ENCODE measurements at regions not wholly inside any gene's neighbourhood (a gene's known extent, or its start where the extent isn't known, plus 50 kb on each side); places are given as distances from the start of the nearest gene placed in this dataset.
"Not testable (repeated sequence)": the region's sequence is repeated elsewhere in the genome, so short reads cannot be mapped to it uniquely, and the experiment has no call there.

DNA sequence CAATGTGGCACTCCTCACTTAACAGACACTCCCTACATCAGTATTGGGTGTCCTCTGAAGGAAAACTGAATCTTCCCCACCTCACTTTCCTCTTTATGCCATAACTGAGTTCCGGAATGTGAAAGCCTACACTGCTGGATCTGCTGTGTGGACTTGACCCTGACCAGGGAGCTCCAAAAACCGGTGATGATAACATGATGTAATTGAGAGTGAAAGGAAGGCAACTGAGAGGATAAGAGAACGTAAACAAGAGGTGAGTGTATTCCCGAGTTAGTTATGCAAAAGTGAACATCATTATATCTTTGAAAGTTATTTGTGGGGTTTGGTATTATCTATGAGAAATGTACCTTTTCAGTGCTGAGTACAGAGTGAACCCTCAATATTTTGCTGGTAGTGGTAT is 1794.8 kb downstream of the MRPL39 start:
- no peak for DNase-seq (ENCODE audit: low spot score)

DNA sequence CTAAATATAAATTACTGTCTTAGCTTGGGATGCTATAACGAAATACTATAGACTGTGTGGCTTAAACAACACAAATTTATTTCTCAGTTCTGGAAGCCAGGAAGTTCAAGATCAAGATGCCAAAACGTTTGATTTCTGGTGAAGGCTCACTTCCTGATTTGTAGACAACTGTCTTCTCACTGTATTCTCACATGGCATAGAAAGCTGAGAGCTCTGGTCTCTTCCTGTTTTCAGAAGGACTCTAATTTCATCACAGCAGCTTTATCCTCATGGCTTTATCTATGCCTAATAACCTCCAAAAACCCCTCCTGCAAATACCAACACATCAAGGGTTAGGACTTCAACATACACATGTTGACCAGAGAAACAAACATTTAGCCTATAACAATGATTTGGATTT is 1795.5 kb downstream of the MRPL39 start:
- DNase-seq (ENCODE audit: low spot score), result no peak

DNA sequence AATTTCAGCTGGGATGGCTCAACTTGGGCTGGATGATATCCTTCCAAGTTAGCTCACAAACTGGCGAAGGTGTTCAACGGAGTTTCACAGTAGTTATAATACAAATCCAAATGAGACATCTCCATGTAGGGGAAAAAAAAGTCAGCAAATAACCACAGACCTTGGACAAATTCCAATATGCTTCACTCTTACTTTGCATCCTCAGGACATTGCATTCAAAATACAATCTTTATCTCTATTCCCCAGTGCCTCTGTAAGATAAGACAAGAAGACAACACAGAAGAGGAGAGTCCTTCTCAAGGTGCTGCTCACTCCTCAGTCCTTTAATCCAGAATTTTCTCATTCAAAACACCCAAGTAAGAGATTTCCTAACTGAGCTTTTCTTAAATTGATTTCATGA is 1797.7 kb downstream of the MRPL39 start:
- DNase-seq (ENCODE audit: low spot score), result no peak

DNA sequence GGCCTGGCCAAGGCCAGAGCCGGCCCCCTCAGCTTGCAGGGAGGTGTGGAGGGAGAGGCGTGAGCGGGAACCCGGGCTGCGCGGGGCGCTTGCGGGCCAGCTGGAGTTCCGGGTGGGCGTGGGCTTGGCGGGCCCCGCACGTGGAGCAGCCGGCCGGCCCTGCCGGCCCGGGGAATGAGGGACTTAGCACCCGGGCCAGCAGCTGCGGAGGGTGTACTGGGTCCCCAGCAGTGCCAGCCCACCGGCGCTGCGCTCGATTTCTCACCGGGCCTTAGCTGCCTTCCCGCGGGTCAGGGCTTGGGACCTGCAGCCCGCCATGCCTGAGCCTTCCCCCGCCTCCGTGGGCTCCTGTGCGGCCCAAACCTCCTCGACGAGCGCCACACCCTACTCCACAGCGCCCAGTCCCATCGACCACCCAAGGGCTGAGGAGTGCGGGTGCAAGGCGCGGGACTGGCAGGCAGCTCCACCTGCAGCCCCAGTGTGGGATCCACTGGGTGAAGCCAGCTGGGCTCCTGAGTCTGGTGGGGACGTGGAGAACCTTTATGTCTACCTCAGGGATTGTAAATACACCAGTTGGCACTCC is 1800.2 kb downstream of the MRPL39 start:
- DNase-seq (ENCODE audit: low spot score), result not testable (repeated sequence)

DNA sequence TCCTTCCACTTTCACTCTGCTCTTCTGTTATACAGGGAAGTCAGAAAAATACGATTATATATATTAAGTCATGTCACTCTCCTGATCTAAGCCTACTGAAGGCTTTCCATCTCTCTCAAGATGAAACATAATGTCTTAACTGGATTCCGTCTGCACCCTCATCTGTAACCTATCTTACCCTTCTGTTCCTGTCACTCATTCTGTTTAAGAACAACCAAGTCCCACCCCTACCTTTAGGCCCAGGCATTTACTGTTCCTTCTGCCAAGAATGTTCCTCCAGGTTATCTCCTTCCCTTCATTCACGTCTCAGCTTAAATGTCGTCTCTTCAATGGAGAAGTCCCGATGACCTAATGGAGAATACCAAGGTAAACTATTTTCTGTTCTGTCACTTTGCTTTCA is 1802.4 kb downstream of the MRPL39 start:
- DNase-seq (ENCODE audit: low spot score), result no peak

DNA sequence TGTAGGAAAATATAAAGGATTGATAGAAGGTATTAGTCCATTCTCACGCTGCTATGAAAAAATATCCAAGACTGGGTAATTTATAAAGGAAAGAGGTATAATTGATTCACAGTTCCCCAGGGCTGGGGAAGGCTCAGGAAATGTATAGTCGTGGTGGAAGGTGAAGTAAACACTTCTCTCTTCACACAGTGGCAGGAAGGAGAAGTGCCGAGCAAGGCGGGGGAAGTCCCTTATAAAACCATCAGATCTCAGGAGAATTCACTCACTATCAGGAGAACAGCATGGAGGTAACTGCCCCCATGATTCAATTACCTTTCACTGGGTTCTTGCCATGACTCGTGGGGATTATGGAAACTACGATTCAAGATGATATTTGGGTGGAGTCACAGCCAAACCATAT is 1806.0 kb downstream of the MRPL39 start:
- DNase-seq (ENCODE audit: low spot score), result no peak

DNA sequence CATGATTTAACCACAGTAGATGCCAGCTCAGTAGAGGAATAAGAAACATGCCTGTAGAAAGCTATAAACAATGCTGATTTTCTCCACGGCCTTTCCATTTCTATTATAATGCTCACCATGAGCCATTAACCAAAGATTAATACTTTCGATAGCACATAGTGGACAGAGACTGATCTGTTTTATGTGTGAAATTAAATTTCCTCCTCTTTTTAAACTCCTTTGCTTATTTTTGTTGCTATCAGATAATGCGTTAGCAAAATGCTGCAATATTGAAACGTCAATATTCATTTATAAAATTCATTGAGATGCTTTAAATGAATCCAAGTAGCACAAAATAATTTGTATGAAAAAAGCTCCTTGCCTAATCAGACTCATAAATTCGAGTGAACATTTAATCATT is 1807.9 kb downstream of the MRPL39 start:
- DNase-seq (ENCODE audit: low spot score), result no peak

DNA sequence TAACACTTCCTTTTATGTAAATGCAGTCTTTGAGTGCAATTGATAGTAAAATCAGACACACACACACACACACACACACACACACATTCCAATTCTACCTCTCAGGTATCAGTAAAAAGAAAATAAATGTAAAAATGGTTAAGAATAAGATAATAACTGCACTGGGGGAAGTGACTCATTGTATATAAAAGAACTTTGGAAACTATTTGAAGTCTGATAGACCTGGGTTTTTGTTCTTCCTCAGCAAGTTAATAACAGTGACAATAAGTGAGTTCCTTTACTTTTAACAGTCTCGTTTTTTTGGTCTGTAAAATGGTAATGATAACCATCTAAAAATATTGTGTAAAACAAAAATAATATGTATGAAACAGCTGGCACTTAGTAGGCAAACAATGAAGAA is 1815.0 kb downstream of the MRPL39 start:
- no peak for DNase-seq (ENCODE audit: low spot score)

DNA sequence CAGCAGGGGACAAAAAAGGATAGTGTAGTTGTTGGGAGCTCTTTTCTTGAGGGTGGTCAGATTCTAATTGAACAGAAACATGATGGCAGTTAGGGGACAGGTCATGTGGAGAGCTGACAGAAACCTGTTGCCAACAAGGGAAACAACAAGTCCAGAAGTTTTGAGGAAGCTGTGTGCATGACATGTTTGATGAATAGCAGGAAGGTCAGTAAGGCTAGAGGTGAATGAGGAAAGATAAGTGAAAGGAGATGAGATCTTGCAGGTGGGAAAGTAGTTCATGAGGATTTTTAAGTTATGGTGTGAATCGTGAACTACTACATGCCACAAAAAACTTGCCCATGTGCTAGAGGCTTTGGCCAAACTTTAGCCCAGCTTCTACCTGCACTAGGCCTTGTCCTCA is 1817.4 kb downstream of the MRPL39 start:
- no peak for DNase-seq (ENCODE audit: low spot score)

DNA sequence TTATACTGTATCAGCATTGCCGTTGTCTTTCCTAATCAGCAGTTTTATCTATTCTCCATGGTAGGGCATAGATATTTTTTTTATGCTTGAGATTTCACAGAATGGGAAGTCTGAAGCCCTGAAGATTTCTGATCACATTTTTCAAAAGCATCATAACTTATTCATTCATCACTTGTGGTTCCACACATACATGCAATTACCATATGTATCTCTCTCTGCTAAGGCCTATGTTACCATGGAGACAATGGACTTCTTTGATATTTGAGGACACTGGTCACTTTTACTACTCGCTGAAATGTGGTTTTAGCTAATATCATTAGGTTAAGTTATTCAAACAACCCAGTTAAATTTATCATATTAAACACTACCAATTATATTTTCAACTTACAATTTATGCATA is 1827.0 kb downstream of the MRPL39 start:
- no peak for DNase-seq (ENCODE audit: low spot score)

DNA sequence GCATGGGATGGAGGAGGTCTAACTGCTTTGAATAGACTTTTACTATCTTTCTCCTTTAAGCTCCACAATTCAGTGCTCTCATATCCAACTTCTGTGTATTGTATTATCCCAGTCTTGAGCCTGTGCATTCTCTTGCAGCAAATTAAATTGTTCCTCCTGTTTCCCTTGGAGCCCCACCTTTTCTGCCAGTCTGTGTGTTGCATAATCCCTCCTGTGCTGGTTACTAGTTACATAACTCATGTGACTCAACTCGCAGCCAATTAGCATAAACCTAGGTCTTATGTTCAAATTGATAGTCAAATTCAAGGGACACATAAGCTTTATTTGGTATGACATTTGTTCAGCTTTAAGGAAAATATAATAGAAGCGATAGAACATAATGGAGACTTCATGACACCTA is 1863.5 kb downstream of the MRPL39 start:
- no peak for DNase-seq (ENCODE audit: low spot score)

DNA sequence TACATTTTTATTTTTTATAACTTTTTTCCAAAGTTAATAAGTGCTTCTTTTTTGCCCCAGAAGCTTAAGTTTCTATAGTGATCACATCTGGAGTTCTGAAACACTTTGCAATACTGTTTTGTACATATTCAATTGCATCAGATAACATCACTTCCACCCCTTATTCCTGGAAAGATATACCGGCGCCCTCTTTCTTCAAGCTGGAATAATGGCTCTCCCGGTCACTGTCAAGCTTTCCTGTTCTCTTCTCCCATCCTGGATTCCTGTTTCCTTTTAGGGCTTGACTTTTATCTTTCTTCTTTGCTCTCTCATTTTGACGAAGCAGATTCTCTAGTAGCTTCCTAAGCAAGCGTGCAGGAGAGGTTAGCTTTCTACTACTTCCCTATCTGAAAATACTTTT is 1866.8 kb downstream of the MRPL39 start:
- no peak for DNase-seq (ENCODE audit: low spot score)

DNA sequence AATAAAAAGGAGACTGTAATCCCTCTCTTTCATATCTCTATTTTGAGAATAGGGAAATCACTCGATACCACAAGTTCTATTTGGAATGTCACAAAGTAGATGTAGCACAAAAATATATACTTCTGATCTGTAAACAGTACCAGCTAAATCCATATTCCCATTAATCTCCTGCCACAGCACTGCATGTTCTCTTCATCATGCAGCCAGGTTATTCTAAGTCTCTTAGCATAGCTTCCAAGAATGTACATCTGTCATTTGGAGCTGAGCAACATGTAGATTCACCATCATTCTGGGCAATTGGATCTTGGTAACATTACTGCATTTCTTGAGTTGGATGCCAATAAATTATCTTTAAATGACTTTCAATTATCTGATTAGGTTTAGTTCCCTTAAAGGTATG is 1874.5 kb downstream of the MRPL39 start:
- no peak for DNase-seq (ENCODE audit: low spot score)

DNA sequence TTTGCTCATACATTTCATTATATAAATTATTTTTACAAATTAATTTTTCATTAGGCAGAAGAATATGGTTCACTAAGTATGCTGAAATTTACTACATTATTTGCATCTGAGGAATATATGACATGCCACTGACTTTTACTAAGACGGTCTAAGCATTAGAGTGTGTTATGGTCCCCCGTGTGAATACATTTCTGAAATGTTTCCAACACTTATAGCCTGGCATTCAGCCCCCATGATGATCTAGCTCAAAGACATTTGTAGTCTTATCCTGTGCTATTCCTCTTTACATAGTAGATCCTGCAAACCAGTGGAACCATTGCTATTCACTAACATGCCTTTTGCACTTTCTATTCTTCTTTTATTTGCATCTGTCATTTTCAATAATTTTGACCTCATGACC is 1878.0 kb downstream of the MRPL39 start:
- DNase-seq (ENCODE audit: low spot score), result no peak

DNA sequence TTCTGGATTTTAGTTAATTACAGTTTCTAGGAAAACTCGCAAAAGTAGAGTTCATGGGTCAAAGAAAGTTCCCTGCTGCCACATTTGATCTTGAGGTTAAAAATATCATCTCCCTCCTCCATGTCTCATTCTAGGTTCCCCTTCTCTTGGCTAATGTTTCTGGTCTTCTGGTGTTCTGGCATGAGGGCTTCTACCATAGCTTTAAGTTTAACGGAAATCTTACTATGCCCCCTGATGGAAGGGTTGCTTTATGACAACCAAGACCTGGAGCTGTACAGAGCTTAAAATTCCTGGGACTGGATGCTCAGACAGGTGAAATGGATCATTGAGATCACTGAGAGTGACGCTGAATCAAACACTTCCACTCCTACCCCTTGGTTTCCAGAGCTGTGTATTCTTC is 1881.7 kb downstream of the MRPL39 start:
- no peak for DNase-seq (ENCODE audit: low spot score)

DNA sequence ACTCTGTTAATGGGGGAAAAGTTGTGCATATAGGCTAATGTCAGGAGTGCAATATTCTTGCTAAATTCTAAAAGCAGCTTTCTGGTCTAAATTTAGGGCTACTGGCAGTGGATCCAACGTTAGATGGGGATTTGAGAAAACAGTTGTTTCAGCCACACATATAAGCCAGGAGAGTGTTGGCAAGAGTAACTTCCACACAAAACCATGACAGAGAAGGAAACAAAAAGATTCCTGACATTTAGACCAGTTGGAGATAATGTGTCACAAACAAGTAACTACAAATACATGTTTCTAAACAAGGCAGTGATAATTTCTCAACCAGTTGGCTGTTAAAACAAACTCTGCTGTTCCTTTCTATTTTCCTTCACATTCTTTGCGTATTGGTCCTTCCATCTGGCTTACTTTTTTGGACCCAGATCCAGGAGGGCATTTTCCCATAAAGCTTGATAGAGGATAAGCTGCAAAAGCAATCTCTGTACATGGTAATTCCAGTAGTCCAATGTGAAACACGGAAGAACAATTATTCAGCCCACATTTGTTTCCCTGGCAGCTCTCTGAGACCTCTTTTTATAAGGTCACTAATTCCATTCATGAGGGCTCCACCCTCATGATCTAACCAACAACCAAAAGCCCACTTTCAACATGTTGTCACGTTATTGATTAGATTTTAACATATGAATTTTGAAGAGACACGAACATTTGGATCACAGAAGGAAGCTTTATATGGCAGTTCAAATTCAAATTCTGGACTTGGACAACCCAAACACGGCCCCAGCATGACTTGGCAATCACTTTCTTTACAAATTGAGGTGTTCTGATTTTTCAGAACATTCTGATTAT is 1888.6 kb downstream of the MRPL39 start:
- no peak for DNase-seq (ENCODE audit: low spot score)

DNA sequence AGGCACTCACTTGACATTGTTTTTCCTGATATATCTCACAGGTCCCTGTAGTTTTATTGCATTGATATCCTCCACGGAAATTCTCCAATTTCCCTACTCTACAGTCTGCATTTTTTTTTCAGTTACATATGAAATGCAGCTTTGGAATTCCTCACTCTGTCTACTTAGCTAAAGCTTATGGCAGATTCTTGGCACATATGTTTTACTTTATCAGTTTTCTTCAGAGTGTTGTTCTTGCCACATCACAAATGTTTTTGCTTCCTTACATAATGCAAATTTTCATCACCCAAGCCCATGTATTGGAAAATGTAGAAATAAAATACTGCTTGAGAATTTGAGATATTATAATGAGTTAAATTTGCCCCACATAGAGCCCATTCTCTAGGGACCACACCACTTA is 1895.1 kb downstream of the MRPL39 start:
- no peak for DNase-seq (ENCODE audit: low spot score)

DNA sequence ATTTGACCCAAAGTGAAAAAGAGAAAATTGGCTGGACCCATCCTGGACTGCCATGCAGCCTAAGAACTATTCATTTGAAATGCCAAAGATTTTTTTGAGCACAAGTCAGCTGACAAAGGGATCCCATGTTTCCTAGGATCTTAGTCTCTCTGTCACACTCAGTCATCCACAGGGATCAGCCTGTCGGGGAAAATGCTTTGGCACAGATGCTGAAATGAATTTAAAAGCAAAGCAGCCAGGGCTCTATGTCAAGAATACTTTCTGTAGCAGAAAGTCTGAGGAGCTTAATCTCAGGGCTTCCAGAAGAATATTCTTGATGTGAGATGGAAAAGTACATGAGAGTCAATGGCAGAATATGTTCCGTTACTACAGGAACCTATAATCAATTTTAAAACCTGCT is 1900.8 kb downstream of the MRPL39 start:
- no peak for DNase-seq (ENCODE audit: low spot score)

DNA sequence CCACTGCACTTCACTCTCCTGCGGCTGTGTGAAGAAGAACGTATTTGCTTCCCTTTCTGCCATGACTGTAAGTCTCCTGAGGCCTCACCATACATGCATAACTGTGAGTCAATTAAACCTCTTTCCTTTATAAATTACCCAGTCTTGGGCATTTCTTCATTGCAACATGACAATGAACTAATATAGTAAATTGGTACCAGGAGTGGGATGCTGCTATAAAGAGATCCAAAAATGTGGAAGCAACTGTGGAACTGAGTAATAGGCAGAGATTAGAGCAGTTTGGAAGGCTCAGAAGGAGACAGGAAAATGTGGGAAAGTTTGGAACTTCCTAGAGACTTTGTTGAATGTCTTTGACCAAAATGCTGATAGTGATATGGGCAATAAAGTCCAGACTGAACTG is 1907.9 kb downstream of the MRPL39 start:
- no peak for DNase-seq (ENCODE audit: low spot score)

DNA sequence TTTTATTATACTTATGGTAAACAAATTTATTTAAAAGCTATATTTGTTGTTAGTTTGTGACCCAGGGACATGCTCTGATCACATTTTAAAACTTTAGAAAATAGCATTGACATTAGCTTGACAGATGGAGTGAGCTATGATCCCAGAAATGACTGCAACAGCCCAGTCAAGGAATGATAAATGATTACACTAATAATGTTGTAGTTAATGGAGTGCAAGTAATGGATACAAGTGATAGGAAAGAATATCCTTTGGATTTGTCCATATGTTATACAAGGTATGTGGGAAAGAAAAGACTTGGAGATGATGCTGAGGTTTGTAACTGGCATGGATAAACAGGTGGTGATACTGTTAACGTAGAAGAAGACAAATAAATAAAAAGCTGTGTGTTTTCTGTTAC is 1908.7 kb downstream of the MRPL39 start:
- DNase-seq (ENCODE audit: low spot score), result no peak

DNA sequence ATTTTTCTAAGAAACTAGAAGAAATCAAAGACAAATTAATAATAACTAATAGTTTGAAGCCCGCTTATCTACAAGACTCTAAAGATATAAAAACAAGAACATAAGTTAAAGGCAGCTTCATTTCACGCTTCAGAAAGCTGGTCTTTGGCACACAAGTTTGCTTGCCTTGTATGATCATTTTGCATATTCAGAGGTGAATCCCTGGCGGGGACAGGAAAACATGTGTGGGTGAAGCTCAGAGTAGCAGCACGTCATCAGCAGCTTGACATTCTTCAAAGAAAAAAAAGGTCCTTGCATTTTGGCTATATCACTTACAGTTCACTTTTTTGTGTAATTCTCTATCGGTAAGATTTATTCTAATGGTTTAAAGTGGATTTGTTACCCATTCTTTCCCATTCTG is 1911.8 kb downstream of the MRPL39 start:
- no peak for DNase-seq (ENCODE audit: low spot score)

DNA sequence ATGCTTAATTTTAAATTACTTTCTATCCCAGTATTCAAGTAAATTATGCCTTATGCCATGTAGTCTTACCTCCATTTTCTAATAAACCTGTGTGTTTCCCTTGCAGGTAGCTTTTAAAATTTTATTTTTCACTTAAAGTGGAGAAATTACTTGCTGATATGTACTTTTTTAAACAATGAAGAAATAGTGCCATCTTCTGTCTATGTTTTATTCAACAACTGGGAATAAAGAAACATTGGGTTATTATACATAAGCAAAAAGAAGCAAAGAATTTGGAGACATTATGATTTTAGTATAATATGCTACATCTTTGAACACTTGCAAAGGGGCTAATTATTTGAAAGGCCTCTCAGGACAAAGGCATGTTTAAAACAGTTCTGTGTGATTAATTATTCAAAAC is 1912.9 kb downstream of the MRPL39 start:
- DNase-seq (ENCODE audit: low spot score), result no peak

DNA sequence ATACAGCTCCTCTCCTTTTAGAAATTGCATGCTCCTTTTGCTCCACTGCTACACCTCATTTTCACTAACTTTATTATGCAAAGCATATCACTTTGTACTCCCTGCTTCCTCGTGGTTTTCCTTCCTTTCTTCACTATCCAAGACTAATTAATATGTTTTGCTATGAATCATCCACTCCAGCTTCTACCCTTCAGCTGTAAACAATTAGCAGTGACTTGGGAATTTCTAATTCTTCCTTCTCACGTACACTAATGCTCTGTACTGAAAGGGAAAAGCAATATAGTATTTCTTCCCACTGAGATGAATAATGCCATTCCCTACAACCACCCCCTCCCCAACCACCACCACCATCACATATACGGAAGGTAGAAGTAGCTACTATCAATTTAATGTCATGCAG is 1917.0 kb downstream of the MRPL39 start:
- DNase-seq (ENCODE audit: low spot score), result no peak
